ENCODE measurements at regions not wholly inside any gene's neighbourhood (a gene's known extent, or its start where the extent isn't known, plus 50 kb on each side); places are given as distances from the start of the nearest gene placed in this dataset.
"Not testable (repeated sequence)": the region's sequence is repeated elsewhere in the genome, so short reads cannot be mapped to it uniquely, and the experiment has no call there.

DNA sequence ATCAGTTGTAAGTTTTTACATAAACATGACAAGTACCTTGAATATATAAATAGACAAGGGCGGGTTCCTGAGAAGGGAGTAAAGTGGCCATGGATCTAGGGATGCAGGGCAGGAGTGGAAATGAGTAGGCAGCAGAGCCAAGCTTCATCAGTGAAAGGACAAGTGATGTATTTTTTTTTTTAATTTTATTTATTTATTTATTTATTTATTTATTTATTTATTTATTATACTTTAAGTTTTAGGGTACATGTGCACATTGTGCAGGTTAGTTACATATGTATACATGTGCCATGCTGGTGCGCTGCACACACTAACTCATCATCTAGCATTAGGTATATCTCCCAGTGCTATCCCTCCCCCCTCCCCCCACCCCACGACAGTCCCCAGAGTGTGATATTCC is 428.3 kb downstream of the CCSER2 start:
- DNase-seq; H3K36me3 ChIP-seq (ENCODE audit: control insufficient read depth, insufficient read depth, low read length); H4K8ac ChIP-seq (ENCODE audit: low read depth in 2 of 2, low read length in 2 of 2); CTCF ChIA-PET; in situ Hi-C loops (cut with MboI; ENCODE audit: low sequenced_read_pairs); H2BK120ac ChIP-seq (ENCODE audit: low read depth, low read length); H3K23ac ChIP-seq (ENCODE audit: low read depth, low read length); dilution Hi-C loops (cut with HindIII; ENCODE audit: low sequenced_read_pairs, unreplicated experiment); POLR2A ChIA-PET (ENCODE audit: unreplicated experiment); H2BK15ac ChIP-seq (ENCODE audit: low read depth, low read length); H3K56ac ChIP-seq (ENCODE audit: extremely low read depth, insufficient read depth, low read length); intact Hi-C loops (cut with micrococcal nuclease); BruUV-seq (replicated peaks); H3K27ac ChIP-seq (ENCODE audit: insufficient read depth, low read length); H2BK20ac ChIP-seq (ENCODE audit: low read depth, low read length); H3K4me3 ChIP-seq (ENCODE audit: insufficient read depth, low read depth, low read length); H3K27me3 ChIP-seq (ENCODE audit: control insufficient read depth, insufficient read depth, low read length); ATAC-seq (ENCODE audit: low read depth); H3K9me1 ChIP-seq (ENCODE audit: insufficient read depth, low read length); H2AK5ac ChIP-seq (ENCODE audit: low read depth, low read length); H4K91ac ChIP-seq (ENCODE audit: insufficient read depth, low read depth, low read length); H4K5ac ChIP-seq (ENCODE audit: low read depth, low read length); H3K4me1 ChIP-seq (ENCODE audit: control insufficient read depth, insufficient read depth, low read length); H2AK9ac ChIP-seq (replicated peaks; ENCODE audit: low read depth, low read length, poor library complexity); H3K79me1 ChIP-seq (ENCODE audit: low read depth in 1 of 2, low read length in 2 of 2); H3K14ac ChIP-seq (replicated peaks; ENCODE audit: low read depth, low read length); H2BK5ac ChIP-seq (ENCODE audit: low read depth, low read length, poor library complexity, severe bottlenecking); H2AFZ ChIP-seq (replicated peaks; ENCODE audit: low read length, poor library complexity); H3K18ac ChIP-seq (ENCODE audit: low read depth, low read length); H3K9me3 ChIP-seq (ENCODE audit: control insufficient read depth, insufficient read depth, low read length); H3K9ac ChIP-seq (ENCODE audit: low read depth, low read length); H3K4ac ChIP-seq (ENCODE audit: low read depth, low read length); H3K4me2 ChIP-seq (ENCODE audit: low read depth, low read length); H4K20me1 ChIP-seq (ENCODE audit: insufficient read depth, low read length): not testable (repeated sequence)
- no CpG with 5 or more reads among the region's 3 CpGs for WGBS, 2 experiments (ENCODE audit: extremely low coverage in 2 of 2, insufficient read length in 1 of 2)

- dilution Hi-C loops (cut with HindIII; ENCODE audit: low sequenced_read_pairs, unreplicated experiment); POLR2A ChIA-PET (ENCODE audit: unreplicated experiment): not testable (repeated sequence)
Observed at GRCh38 chr10:84761994-84762614, 433.7 kb downstream of the CCSER2 start.

More at GRCh38 chr10:84761994-84762614, 433.7 kb downstream of the CCSER2 start:
- H3K23ac ChIP-seq (ENCODE audit: low read depth, low read length); H4K20me1 ChIP-seq (ENCODE audit: insufficient read depth, low read length); H3K4me3 ChIP-seq (ENCODE audit: insufficient read depth, low read depth, low read length); H2AK9ac ChIP-seq (replicated peaks; ENCODE audit: low read depth, low read length, poor library complexity); DNase-seq; in situ Hi-C loops (cut with MboI; ENCODE audit: low sequenced_read_pairs); intact Hi-C loops (cut with micrococcal nuclease); H3K14ac ChIP-seq (replicated peaks; ENCODE audit: low read depth, low read length); H4K8ac ChIP-seq (ENCODE audit: low read depth in 2 of 2, low read length in 2 of 2); H4K91ac ChIP-seq (ENCODE audit: insufficient read depth, low read depth, low read length); H3K9me3 ChIP-seq (ENCODE audit: control insufficient read depth, insufficient read depth, low read length); H3K27me3 ChIP-seq (ENCODE audit: control insufficient read depth, insufficient read depth, low read length); H3K4me1 ChIP-seq (ENCODE audit: control insufficient read depth, insufficient read depth, low read length); H2BK15ac ChIP-seq (ENCODE audit: low read depth, low read length); H2BK5ac ChIP-seq (ENCODE audit: low read depth, low read length, poor library complexity, severe bottlenecking); H3K56ac ChIP-seq (ENCODE audit: extremely low read depth, insufficient read depth, low read length); CTCF ChIA-PET; H3K18ac ChIP-seq (ENCODE audit: low read depth, low read length); H3K4ac ChIP-seq (ENCODE audit: low read depth, low read length); H2BK120ac ChIP-seq (ENCODE audit: low read depth, low read length); ATAC-seq (ENCODE audit: low read depth); H3K9me1 ChIP-seq (ENCODE audit: insufficient read depth, low read length); H4K5ac ChIP-seq (ENCODE audit: low read depth, low read length); H3K9ac ChIP-seq (ENCODE audit: low read depth, low read length); H3K4me2 ChIP-seq (ENCODE audit: low read depth, low read length); H3K36me3 ChIP-seq (ENCODE audit: control insufficient read depth, insufficient read depth, low read length); H3K27ac ChIP-seq (ENCODE audit: insufficient read depth, low read length); H2AK5ac ChIP-seq (ENCODE audit: low read depth, low read length); H2BK20ac ChIP-seq (ENCODE audit: low read depth, low read length); H2AFZ ChIP-seq (replicated peaks; ENCODE audit: low read length, poor library complexity); BruUV-seq (replicated peaks); H3K79me1 ChIP-seq (ENCODE audit: low read depth in 1 of 2, low read length in 2 of 2): not testable (repeated sequence)
- WGBS, 2 experiments (ENCODE audit: extremely low coverage in 2 of 2, insufficient read length in 1 of 2) = no CpG with 5 or more reads among the region's 14 CpGs
